ENCODE measurements at regions not wholly inside any gene's neighbourhood (a gene's known extent, or its start where the extent isn't known, plus 50 kb on each side); places are given as distances from the start of the nearest gene placed in this dataset.
"Not testable (repeated sequence)": the region's sequence is repeated elsewhere in the genome, so short reads cannot be mapped to it uniquely, and the experiment has no call there.

- H3K9me3 Mint-ChIP-seq; H3K27me3 Mint-ChIP-seq; DNase-seq; intact Hi-C loops (cut with micrococcal nuclease); H3K36me3 Mint-ChIP-seq (ENCODE audit: low read depth); H3K4me1 Mint-ChIP-seq; H3K27ac Mint-ChIP-seq; H3K4me3 Mint-ChIP-seq: not testable (repeated sequence)
Observed at GRCh38 chr17:22116720-22117119, 424.4 kb downstream of the KCNJ18 start.

- H3K4me3 Mint-ChIP-seq; H3K4me1 Mint-ChIP-seq; DNase-seq; H3K36me3 Mint-ChIP-seq (ENCODE audit: low read depth); H3K27ac Mint-ChIP-seq; H3K27me3 Mint-ChIP-seq; intact Hi-C loops (cut with micrococcal nuclease); H3K9me3 Mint-ChIP-seq: not testable (repeated sequence)
Observed at GRCh38 chr17:22117401-22117800, 425.1 kb downstream of the KCNJ18 start.

GRCh38 chr17:22119016-22119415 is 426.7 kb downstream of the KCNJ18 start:
- intact Hi-C loops (cut with micrococcal nuclease); H3K4me3 Mint-ChIP-seq; H3K9me3 Mint-ChIP-seq; H3K36me3 Mint-ChIP-seq (ENCODE audit: low read depth); H3K27ac Mint-ChIP-seq; H3K27me3 Mint-ChIP-seq; DNase-seq; H3K4me1 Mint-ChIP-seq: not testable (repeated sequence)

GRCh38 chr17:22119751-22120150 is 427.4 kb downstream of the KCNJ18 start:
- H3K4me3 Mint-ChIP-seq; DNase-seq; intact Hi-C loops (cut with micrococcal nuclease); H3K27ac Mint-ChIP-seq; H3K4me1 Mint-ChIP-seq; H3K27me3 Mint-ChIP-seq; H3K9me3 Mint-ChIP-seq; H3K36me3 Mint-ChIP-seq (ENCODE audit: low read depth): not testable (repeated sequence)

- intact Hi-C loops (cut with micrococcal nuclease) = no loop called here
- H3K9me3 Mint-ChIP-seq = peaks cover 4% of the 10 kb centered on the region
- H3K36me3 Mint-ChIP-seq (ENCODE audit: low read depth) = no peaks in the 10 kb centered on the region
- H3K27me3 Mint-ChIP-seq = no peaks in the 10 kb centered on the region
- no peaks in the 10 kb centered on the region for H3K4me1 Mint-ChIP-seq
- no peak for DNase-seq
- no peak overlapping the region for H3K4me3 Mint-ChIP-seq
- H3K27ac Mint-ChIP-seq = no peak overlapping the region
Observed at GRCh38 chr17:22123536-22124281, 431.4 kb downstream of the KCNJ18 start.

- H3K36me3 Mint-ChIP-seq (ENCODE audit: low read depth) = no peaks in the 10 kb centered on the region
- intact Hi-C loops (cut with micrococcal nuclease) = no loop called here
- no peak overlapping the region for H3K27ac Mint-ChIP-seq
- DNase-seq = no peak
- H3K4me3 Mint-ChIP-seq = no peak overlapping the region
- H3K4me1 Mint-ChIP-seq = no peaks in the 10 kb centered on the region
- no peaks in the 10 kb centered on the region for H3K27me3 Mint-ChIP-seq
- peaks cover 9% of the 10 kb centered on the region for H3K9me3 Mint-ChIP-seq
Observed at GRCh38 chr17:22128171-22128570, 435.8 kb downstream of the KCNJ18 start.

- intact Hi-C loops (cut with micrococcal nuclease) = no loop called here
- H3K36me3 Mint-ChIP-seq (ENCODE audit: low read depth) = no peaks in the 10 kb centered on the region
- H3K27me3 Mint-ChIP-seq = no peaks in the 10 kb centered on the region
- DNase-seq = no peak
- no peaks in the 10 kb centered on the region for H3K4me1 Mint-ChIP-seq
- peaks cover 9% of the 10 kb centered on the region for H3K9me3 Mint-ChIP-seq
- H3K4me3 Mint-ChIP-seq = no peak overlapping the region
- H3K27ac Mint-ChIP-seq = no peak overlapping the region
Observed at GRCh38 chr17:22128723-22129122, 436.4 kb downstream of the KCNJ18 start.

GRCh38 chr17:22129920-22130319 is 437.6 kb downstream of the KCNJ18 start:
- not testable (repeated sequence) for DNase-seq

GRCh38 chr17:22131740-22132139 is 439.4 kb downstream of the KCNJ18 start:
- H3K36me3 Mint-ChIP-seq (ENCODE audit: low read depth) = no peaks in the 10 kb centered on the region
- H3K27ac Mint-ChIP-seq = no peak overlapping the region
- DNase-seq = no peak
- H3K4me1 Mint-ChIP-seq = no peaks in the 10 kb centered on the region
- intact Hi-C loops (cut with micrococcal nuclease) = no loop called here
- H3K9me3 Mint-ChIP-seq = peaks cover 15% of the 10 kb centered on the region
- no peaks in the 10 kb centered on the region for H3K27me3 Mint-ChIP-seq
- no peak overlapping the region for H3K4me3 Mint-ChIP-seq

More at GRCh38 chr17:22129920-22130319, 437.6 kb downstream of the KCNJ18 start:
- H3K36me3 Mint-ChIP-seq (ENCODE audit: low read depth); H3K4me1 Mint-ChIP-seq; H3K27ac Mint-ChIP-seq; intact Hi-C loops (cut with micrococcal nuclease); H3K4me3 Mint-ChIP-seq; H3K27me3 Mint-ChIP-seq; H3K9me3 Mint-ChIP-seq: not testable (repeated sequence)

GRCh38 chr17:22138861-22139469 is 446.6 kb downstream of the KCNJ18 start:
- Mint-ChIP-seq H3K4me3 (no peak overlapping the region), H3K27ac (no peak overlapping the region), H3K9me3 (peaks cover 6% of the 10 kb centered on the region), H3K27me3 (no peaks in the 10 kb centered on the region), H3K36me3 (ENCODE audit: low read depth) (no peaks in the 10 kb centered on the region), H3K4me1 (no peaks in the 10 kb centered on the region)
- DNase-seq = no peak
- intact Hi-C loops (cut with micrococcal nuclease) = no loop called here

GRCh38 chr17:22142091-22142490 is 449.8 kb downstream of the KCNJ18 start:
- Mint-ChIP-seq H3K36me3 (ENCODE audit: low read depth) (no peaks in the 10 kb centered on the region), H3K9me3 (no peaks in the 10 kb centered on the region)

GRCh38 chr17:22145605-22146178 is 453.4 kb downstream of the KCNJ18 start:
- no peaks in the 10 kb centered on the region for H3K9me3 Mint-ChIP-seq
- no peak overlapping the region for H3K4me3 Mint-ChIP-seq
- H3K4me1 Mint-ChIP-seq = no peaks in the 10 kb centered on the region
- intact Hi-C loops (cut with micrococcal nuclease) = no loop called here
- no peak for DNase-seq
- no peaks in the 10 kb centered on the region for H3K36me3 Mint-ChIP-seq (ENCODE audit: low read depth)
- no peaks in the 10 kb centered on the region for H3K27me3 Mint-ChIP-seq
- H3K27ac Mint-ChIP-seq = no peak overlapping the region

More at GRCh38 chr17:22142091-22142490, 449.8 kb downstream of the KCNJ18 start:
- Mint-ChIP-seq H3K27ac (no peak overlapping the region), H3K4me1 (no peaks in the 10 kb centered on the region), H3K4me3 (no peak overlapping the region), H3K27me3 (no peaks in the 10 kb centered on the region)
- intact Hi-C loops (cut with micrococcal nuclease) = no loop called here
- no peak for DNase-seq

- Mint-ChIP-seq H3K27me3 (no peaks in the 10 kb centered on the region), H3K9me3 (no peaks in the 10 kb centered on the region), H3K4me1 (no peaks in the 10 kb centered on the region), H3K27ac (no peak overlapping the region), H3K4me3 (no peak overlapping the region), H3K36me3 (ENCODE audit: low read depth) (no peaks in the 10 kb centered on the region)
- DNase-seq = no peak
- intact Hi-C loops (cut with micrococcal nuclease) = no loop called here
Observed at GRCh38 chr17:22158364-22158763, 466.0 kb downstream of the KCNJ18 start.

GRCh38 chr17:22161376-22161775 is 469.1 kb downstream of the KCNJ18 start:
- Mint-ChIP-seq H3K4me1 (no peaks in the 10 kb centered on the region), H3K9me3 (no peaks in the 10 kb centered on the region), H3K4me3 (no peak overlapping the region), H3K27ac (no peak overlapping the region), H3K27me3 (no peaks in the 10 kb centered on the region), H3K36me3 (ENCODE audit: low read depth) (no peaks in the 10 kb centered on the region)
- DNase-seq = no peak
- intact Hi-C loops (cut with micrococcal nuclease) = no loop called here

All from activated CD4-positive, alpha-beta T cell treated with anti-CD3 and anti-CD28 coated beads, Interleukin-2, amount 10 ng/mL, durations not matched to agents 24 days and 14 days (primary cell).